IMR-90 (cell line): ENCODE measurements at regions not wholly inside any gene's neighbourhood (a gene's known extent, or its start where the extent isn't known, plus 50 kb on each side); places are given as distances from the start of the nearest gene placed in this dataset.

Experiments used
- ATAC-seq: fragments of 200-7000 bp; cut with Tn5 transposase; 2 replicates; pipeline ENCODE4 v1.9.1; 2020; ENCODE audit warnings: low read depth, mild to moderate bottlenecking, moderate library complexity
- BruUV-seq: library from RNA; stranded (reverse); fragments of 400-500 nt; replicated peaks from 2 replicates; lab custom pipeline; 2021; lab: Mats Ljungman, UMichigan
- CTCF ChIA-PET: fragments of 300-600 bp; formaldehyde crosslinking; extraction: SDS; loops from one replicate; lab custom pipeline; 2021; ENCODE audit warnings: antibody characterized with exemption; lab: Yijun Ruan, JAX
- POLR2A ChIA-PET: fragments of 300-600 bp; sonication (Branson Sonifier 250); formaldehyde crosslinking; loops from one replicate; lab custom pipeline; 2022; ENCODE audit warnings: antibody characterized with exemption; ENCODE audit not compliant: unreplicated experiment; lab: Charles Lee
- DNase-seq: peaks from one replicate; pipeline ENCODE4 v3.0.0; 2013
- H2AFZ ChIP-seq: replicated peaks from 2 replicates; pipeline ENCODE3; 2013; ENCODE audit warnings: low read length, mild to moderate bottlenecking; ENCODE audit not compliant: poor library complexity
- H2AK5ac ChIP-seq: 2 replicates; pipeline ENCODE4 v1.6.1; 2013; ENCODE audit warnings: low read depth, low read length, inconsistent platforms
- H2AK9ac ChIP-seq: replicated peaks from 2 replicates; pipeline ENCODE3; 2013; ENCODE audit warnings: mild to moderate bottlenecking, low read depth, low read length, moderate library complexity; ENCODE audit not compliant: poor library complexity
- H2BK120ac ChIP-seq: 2 replicates; pipeline ENCODE4 v1.6.1; 2013; ENCODE audit warnings: low read depth, low read length, inconsistent platforms
- H2BK15ac ChIP-seq: 3 replicates; pipeline ENCODE4 v1.6.1; 2013; ENCODE audit warnings: low read depth, low read length, inconsistent platforms
- H2BK20ac ChIP-seq: 2 replicates; pipeline ENCODE4 v1.6.1; 2013; ENCODE audit warnings: low read depth, mild to moderate bottlenecking, inconsistent platforms, low read length, moderate library complexity
- H2BK5ac ChIP-seq: 2 replicates; pipeline ENCODE4 v1.6.1; 2013; ENCODE audit warnings: mild to moderate bottlenecking, low read depth, low read length, inconsistent platforms; ENCODE audit not compliant: poor library complexity, severe bottlenecking
- H3K14ac ChIP-seq: replicated peaks from 2 replicates; pipeline ENCODE4 v1.6.1; 2013; ENCODE audit warnings: low read depth, low read length, inconsistent platforms
- H3K18ac ChIP-seq: 2 replicates; pipeline ENCODE4 v1.6.1; 2013; ENCODE audit warnings: low read depth, low read length, control low read depth
- H3K23ac ChIP-seq: 2 replicates; pipeline ENCODE4 v1.6.1; 2013; ENCODE audit warnings: low read depth, low read length, inconsistent platforms
- H3K27ac ChIP-seq: 2 replicates; pipeline ENCODE4 v1.5.1; 2013; ENCODE audit warnings: mild to moderate bottlenecking, control low read depth, low read length; ENCODE audit not compliant: insufficient read depth
- H3K27me3 ChIP-seq: 2 replicates; pipeline ENCODE4 v1.6.1; 2013; ENCODE audit warnings: low read length; ENCODE audit not compliant: control insufficient read depth, insufficient read depth
- H3K36me3 ChIP-seq: 2 replicates; pipeline ENCODE4 v1.6.1; 2013; ENCODE audit warnings: low read length, mixed read lengths; ENCODE audit not compliant: control insufficient read depth, insufficient read depth
- H3K4ac ChIP-seq: 2 replicates; pipeline ENCODE4 v1.6.1; 2013; ENCODE audit warnings: low read depth, low read length, inconsistent platforms
- H3K4me1 ChIP-seq: 2 replicates; pipeline ENCODE4 v1.6.1; 2013; ENCODE audit warnings: low read length, mixed read lengths; ENCODE audit not compliant: control insufficient read depth, insufficient read depth
- H3K4me2 ChIP-seq: 2 replicates; pipeline ENCODE4 v1.6.1; 2013; ENCODE audit warnings: low read depth, mild to moderate bottlenecking, control low read depth, low read length, moderate library complexity
- H3K4me3 ChIP-seq: 2 replicates; pipeline ENCODE4 v1.5.1; 2013; ENCODE audit warnings: low read depth, mild to moderate bottlenecking, control low read depth, low read length, moderate library complexity; ENCODE audit not compliant: insufficient read depth
- H3K56ac ChIP-seq: 2 replicates; pipeline ENCODE4 v1.6.1; 2013; ENCODE audit warnings: low read length, inconsistent platforms; ENCODE audit not compliant: insufficient read depth; ENCODE audit errors: extremely low read depth
- H3K79me1 ChIP-seq, 2 experiments: 2 replicates each; pipeline ENCODE4 v1.6.1; 2013; ENCODE audit warnings: low read length in 2 of 2, inconsistent platforms in 1 of 2, low read depth in 1 of 2
- H3K9ac ChIP-seq: 2 replicates; pipeline ENCODE4 v1.6.1; 2013; ENCODE audit warnings: low read depth, low read length, control low read depth
- H3K9me1 ChIP-seq: 2 replicates; pipeline ENCODE4 v1.6.1; 2013; ENCODE audit warnings: low read length, inconsistent platforms; ENCODE audit not compliant: insufficient read depth
- H3K9me3 ChIP-seq: 2 replicates; pipeline ENCODE4 v1.6.1; 2013; ENCODE audit warnings: low read length; ENCODE audit not compliant: control insufficient read depth, insufficient read depth
- H4K20me1 ChIP-seq: 2 replicates; pipeline ENCODE4 v1.6.1; 2013; ENCODE audit warnings: low read length, inconsistent platforms; ENCODE audit not compliant: insufficient read depth
- H4K5ac ChIP-seq: 2 replicates; pipeline ENCODE4 v1.6.1; 2013; ENCODE audit warnings: mild to moderate bottlenecking, low read depth, low read length, control low read depth
- H4K8ac ChIP-seq, 2 experiments: 2 replicates each; pipeline ENCODE4 v1.6.1; 2013; ENCODE audit warnings: low read depth in 2 of 2, low read length in 2 of 2, control low read depth in 1 of 2, inconsistent platforms in 1 of 2
- H4K91ac ChIP-seq: 2 replicates; pipeline ENCODE4 v1.6.1; 2013; ENCODE audit warnings: low read depth, low read length, inconsistent platforms; ENCODE audit not compliant: insufficient read depth
- BHLHE40 ChIP-seq: fragments of 150-350 bp; IDR thresholded peaks from 2 replicates; pipeline ENCODE4 v1.6.1; 2016; ENCODE audit warnings: mild to moderate bottlenecking, low read depth, low read length
- CEBPB ChIP-seq: IDR thresholded peaks from 2 replicates; pipeline ENCODE4 v1.6.1; 2012; ENCODE audit warnings: low read depth, low read length, improper control_type of control experiment
- FOS ChIP-seq: fragments of 150-350 bp; IDR thresholded peaks from 2 replicates; pipeline ENCODE4 v1.6.1; 2016; ENCODE audit warnings: low read depth, low read length
- MAFK ChIP-seq: IDR thresholded peaks from 2 replicates; pipeline ENCODE4 v1.6.1; 2012; ENCODE audit warnings: low read depth, low read length, improper control_type of control experiment
- MAZ ChIP-seq: IDR thresholded peaks from 2 replicates; pipeline ENCODE4 v1.6.1; 2012; ENCODE audit warnings: low read depth, mild to moderate bottlenecking, low read length, improper control_type of control experiment, moderate library complexity, borderline replicate concordance
- MXI1 ChIP-seq: IDR thresholded peaks from 2 replicates; pipeline ENCODE4 v1.6.1; 2012; ENCODE audit warnings: low read depth, mild to moderate bottlenecking, low read length, moderate library complexity, borderline replicate concordance
- NFE2L2 ChIP-seq: fragments of 150-350 bp; IDR thresholded peaks from 2 replicates; pipeline ENCODE4 v1.6.1; 2016; ENCODE audit warnings: low read depth, mild to moderate bottlenecking, low read length
- POLR2A ChIP-seq: IDR thresholded peaks from 2 replicates; pipeline ENCODE4 v1.6.1; 2012; ENCODE audit warnings: mild to moderate bottlenecking, low read depth, low read length
- RAD21 ChIP-seq: IDR thresholded peaks from 2 replicates; pipeline ENCODE4 v1.6.1; 2012; ENCODE audit warnings: low read length, improper control_type of control experiment
- RCOR1 ChIP-seq: IDR thresholded peaks from 2 replicates; pipeline ENCODE4 v1.6.1; 2012; ENCODE audit warnings: mild to moderate bottlenecking, low read length, improper control_type of control experiment; ENCODE audit not compliant: insufficient replicate concordance
- RFX5 ChIP-seq: IDR thresholded peaks from 2 replicates; pipeline ENCODE4 v1.8.0; 2012; ENCODE audit warnings: low read depth, mild to moderate bottlenecking, low read length, moderate library complexity
- SMC3 ChIP-seq: fragments of 150-350 bp; IDR thresholded peaks from 2 replicates; pipeline ENCODE4 v1.6.1; 2016; ENCODE audit warnings: low read depth, mild to moderate bottlenecking, antibody characterized with exemption, low read length, moderate library complexity
- WGBS, 2 experiments: methylation state at CpG; one replicate each; pipeline versions ENCODE4 v1.1.5 to v1.1.7; 2013; ENCODE audit warnings: missing lambda C conversion rate in 2 of 2; ENCODE audit not compliant: insufficient read length in 1 of 2; ENCODE audit errors: extremely low coverage in 2 of 2; 5-methylcytosine and 5-hydroxymethylcytosine counted together
- dilution Hi-C: fragments of 300-500 bp; cut with HindIII; formaldehyde crosslinking; loops from one replicate; pipeline ENCODE4 v1.14.3; 2018; ENCODE audit warnings: low sequenced_read_pairs; ENCODE audit not compliant: unreplicated experiment
- in situ Hi-C: fragments of 300-500 bp; cut with MboI; formaldehyde crosslinking; loops from 3 replicates; pipeline ENCODE4 v1.14.3; 2019; ENCODE audit warnings: low sequenced_read_pairs, inconsistent platforms, mixed read lengths
- intact Hi-C: fragments of 100-400 bp; cut with micrococcal nuclease; formaldehyde crosslinking; loops from 2 replicates; pipeline ENCODE4 v1.10.0; 2022
- TF ChIP-seq, protein P1 (sequence below): fragments of 150-350 bp; IDR thresholded peaks from 2 replicates; pipeline ENCODE4 v1.6.1; 2016; ENCODE audit warnings: low read depth, mild to moderate bottlenecking, low read length, moderate library complexity, borderline replicate concordance
- TF ChIP-seq, protein P2 (sequence below): conservative IDR thresholded peaks from 2 replicates; pipeline ENCODE4 v1.5.1; 2012; ENCODE audit warnings: mild to moderate bottlenecking, low read depth, low read length, improper control_type of control experiment
- TF ChIP-seq, protein P3 (sequence below): fragments of 150-350 bp; IDR thresholded peaks from 2 replicates; pipeline ENCODE4 v1.6.1; 2017; ENCODE audit warnings: mild to moderate bottlenecking, antibody characterized with exemption, low read length, low read depth

DNA sequence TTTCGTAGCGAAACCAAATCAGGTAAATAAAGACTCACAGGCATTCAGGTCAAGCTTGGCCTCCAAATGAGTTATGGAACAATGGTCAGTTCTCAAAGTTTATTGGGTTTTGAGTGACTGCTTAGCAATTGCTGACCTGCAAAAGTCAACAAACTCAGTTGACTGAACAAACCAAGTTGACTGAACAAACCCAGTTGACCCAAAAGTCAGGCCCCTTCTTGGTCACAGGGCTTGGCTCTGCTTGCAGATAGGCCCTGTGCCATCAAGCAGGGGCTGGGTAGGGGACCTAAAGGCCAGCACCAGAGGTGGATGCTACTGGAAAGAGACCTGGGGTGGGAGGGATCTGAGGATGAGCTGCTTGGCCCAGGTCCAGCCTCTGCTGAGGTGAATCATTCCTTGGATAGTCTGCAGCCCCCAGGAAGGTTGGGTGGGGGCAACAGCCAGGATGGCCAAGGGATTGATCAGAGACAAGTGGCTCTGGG is 64.6 kb downstream of the GADD45G start:
- H3K4me1 ChIP-seq = no peaks in the 10 kb centered on the region
- no peak overlapping the region for H2AK5ac ChIP-seq
- no peaks in the 10 kb centered on the region; the same call in 1 of the 2 replicates for H3K27me3 ChIP-seq
- H3K56ac ChIP-seq = no peak overlapping the region
- no peak overlapping the region for H4K8ac ChIP-seq
- dilution Hi-C loops = no loop called here
- H2BK5ac ChIP-seq = no peak overlapping the region
- H3K14ac ChIP-seq = no peak overlapping the region
- ChIA-PET POLR2A (no interaction called here), CTCF (no interaction called here)
- H3K4me2 ChIP-seq = no peak overlapping the region
- H3K79me1 ChIP-seq = no peaks in the 10 kb centered on the region
- H3K9me3 ChIP-seq = no peaks in the 10 kb centered on the region
- no peaks in the 10 kb centered on the region for H3K36me3 ChIP-seq
- H3K9ac ChIP-seq = no peak overlapping the region
- H3K27ac ChIP-seq = no peak overlapping the region
- H4K5ac ChIP-seq = no peak overlapping the region
- DNase-seq (no peak), ATAC-seq (no peak)
- WGBS, 2 experiments = no CpG with 5 or more reads among the region's 2 CpGs
- H2BK120ac ChIP-seq = no peak overlapping the region
- H3K18ac ChIP-seq = no peak overlapping the region
- H2AK9ac ChIP-seq = no peak overlapping the region
- no peak overlapping the region for H2BK20ac ChIP-seq
- in situ Hi-C loops = no loop called here
- intact Hi-C loops = no loop called here
- no peak overlapping the region for H2AFZ ChIP-seq
- no TSS peak for BruUV-seq
- H3K23ac ChIP-seq = no peak overlapping the region
- no peak overlapping the region for H4K91ac ChIP-seq
- H2BK15ac ChIP-seq = no peak overlapping the region
- H3K4me3 ChIP-seq = no peak overlapping the region
- TF ChIP-seq FOS (no peak), MAZ (no peak), MXI1 (no peak), BHLHE40 (no peak), NFE2L2 (no peak), CEBPB (no peak), MAFK (no peak), POLR2A (no peak), RAD21 (no peak), SMC3 (no peak), RCOR1 (no peak), RFX5 (no peak)
- TF ChIP-seq, protein P1, sequence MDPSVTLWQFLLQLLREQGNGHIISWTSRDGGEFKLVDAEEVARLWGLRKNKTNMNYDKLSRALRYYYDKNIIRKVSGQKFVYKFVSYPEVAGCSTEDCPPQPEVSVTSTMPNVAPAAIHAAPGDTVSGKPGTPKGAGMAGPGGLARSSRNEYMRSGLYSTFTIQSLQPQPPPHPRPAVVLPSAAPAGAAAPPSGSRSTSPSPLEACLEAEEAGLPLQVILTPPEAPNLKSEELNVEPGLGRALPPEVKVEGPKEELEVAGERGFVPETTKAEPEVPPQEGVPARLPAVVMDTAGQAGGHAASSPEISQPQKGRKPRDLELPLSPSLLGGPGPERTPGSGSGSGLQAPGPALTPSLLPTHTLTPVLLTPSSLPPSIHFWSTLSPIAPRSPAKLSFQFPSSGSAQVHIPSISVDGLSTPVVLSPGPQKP = no peak
- TF ChIP-seq, protein P2, sequence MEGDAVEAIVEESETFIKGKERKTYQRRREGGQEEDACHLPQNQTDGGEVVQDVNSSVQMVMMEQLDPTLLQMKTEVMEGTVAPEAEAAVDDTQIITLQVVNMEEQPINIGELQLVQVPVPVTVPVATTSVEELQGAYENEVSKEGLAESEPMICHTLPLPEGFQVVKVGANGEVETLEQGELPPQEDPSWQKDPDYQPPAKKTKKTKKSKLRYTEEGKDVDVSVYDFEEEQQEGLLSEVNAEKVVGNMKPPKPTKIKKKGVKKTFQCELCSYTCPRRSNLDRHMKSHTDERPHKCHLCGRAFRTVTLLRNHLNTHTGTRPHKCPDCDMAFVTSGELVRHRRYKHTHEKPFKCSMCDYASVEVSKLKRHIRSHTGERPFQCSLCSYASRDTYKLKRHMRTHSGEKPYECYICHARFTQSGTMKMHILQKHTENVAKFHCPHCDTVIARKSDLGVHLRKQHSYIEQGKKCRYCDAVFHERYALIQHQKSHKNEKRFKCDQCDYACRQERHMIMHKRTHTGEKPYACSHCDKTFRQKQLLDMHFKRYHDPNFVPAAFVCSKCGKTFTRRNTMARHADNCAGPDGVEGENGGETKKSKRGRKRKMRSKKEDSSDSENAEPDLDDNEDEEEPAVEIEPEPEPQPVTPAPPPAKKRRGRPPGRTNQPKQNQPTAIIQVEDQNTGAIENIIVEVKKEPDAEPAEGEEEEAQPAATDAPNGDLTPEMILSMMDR = no peak
- TF ChIP-seq, protein P3, sequence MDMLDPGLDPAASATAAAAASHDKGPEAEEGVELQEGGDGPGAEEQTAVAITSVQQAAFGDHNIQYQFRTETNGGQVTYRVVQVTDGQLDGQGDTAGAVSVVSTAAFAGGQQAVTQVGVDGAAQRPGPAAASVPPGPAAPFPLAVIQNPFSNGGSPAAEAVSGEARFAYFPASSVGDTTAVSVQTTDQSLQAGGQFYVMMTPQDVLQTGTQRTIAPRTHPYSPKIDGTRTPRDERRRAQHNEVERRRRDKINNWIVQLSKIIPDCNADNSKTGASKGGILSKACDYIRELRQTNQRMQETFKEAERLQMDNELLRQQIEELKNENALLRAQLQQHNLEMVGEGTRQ = no peak
- no peaks in the 10 kb centered on the region for H3K9me1 ChIP-seq
- H4K20me1 ChIP-seq = no peaks in the 10 kb centered on the region
- no peak overlapping the region for H3K4ac ChIP-seq
